Glutamatergic neuron (in vitro differentiated cells): ENCODE measurements at regions not wholly inside any gene's neighbourhood (a gene's known extent, or its start where the extent isn't known, plus 50 kb on each side); places are given as distances from the start of the nearest gene placed in this dataset.
A peak's percentile ranks its signal among the peaks of the same experiment; 100 is the strongest.

Experiments
- DNase-seq: peaks from one replicate; pipeline ENCODE4 v3.0.0; 2022
- H3K27ac Mint-ChIP-seq: one replicate; pipeline ENCODE4 v1.8.0; 2020; ENCODE audit warnings: mild to moderate bottlenecking, mixed read lengths, inconsistent platforms; ENCODE audit not compliant: unreplicated experiment
- H3K27me3 Mint-ChIP-seq: one replicate; pipeline ENCODE4 v1.8.0; 2020; ENCODE audit warnings: mild to moderate bottlenecking, moderate library complexity, mixed read lengths, inconsistent platforms; ENCODE audit not compliant: unreplicated experiment
- H3K36me3 Mint-ChIP-seq: one replicate; pipeline ENCODE4 v1.8.0; 2020; ENCODE audit warnings: mild to moderate bottlenecking, mixed read lengths, inconsistent platforms; ENCODE audit not compliant: unreplicated experiment
- H3K4me1 Mint-ChIP-seq: one replicate; pipeline ENCODE4 v1.8.0; 2020; ENCODE audit warnings: mild to moderate bottlenecking, low read depth, mixed read lengths, inconsistent platforms; ENCODE audit not compliant: unreplicated experiment
- H3K4me3 Mint-ChIP-seq: one replicate; pipeline ENCODE4 v1.8.0; 2020; ENCODE audit warnings: mild to moderate bottlenecking, mixed read lengths, inconsistent platforms; ENCODE audit not compliant: unreplicated experiment
- H3K9me3 Mint-ChIP-seq: one replicate; pipeline ENCODE4 v1.8.0; 2020; ENCODE audit warnings: mild to moderate bottlenecking, moderate library complexity, mixed read lengths, inconsistent platforms; ENCODE audit not compliant: unreplicated experiment
- CTCF ChIP-seq: fragments of 200-600 bp; sonication (generic); IDR thresholded peaks from one replicate; pipeline ENCODE4 v1.5.0; 2021; ENCODE audit not compliant: partially characterized antibody, unreplicated experiment

- peaks cover under 1% of the 10 kb centered on the region for H3K27me3 Mint-ChIP-seq
- DNase-seq, result no peak
- TF ChIP-seq CTCF, result no peak
These were observed 259.8 kb downstream of the NSG2 start for GRCh38 chr5:174305241-174305681.

GRCh38 chr5:174306345-174307030, 261.0 kb downstream of the NSG2 start:
- DNase-seq, result no peak
- peaks cover 3% of the 10 kb centered on the region for H3K9me3 Mint-ChIP-seq
- TF ChIP-seq CTCF, result no peak
- no peak overlapping the region for H3K27ac Mint-ChIP-seq
- peaks cover 3% of the 10 kb centered on the region for H3K27me3 Mint-ChIP-seq
- no peak overlapping the region for H3K4me3 Mint-ChIP-seq
- H3K36me3 Mint-ChIP-seq, result no peaks in the 10 kb centered on the region
- peaks cover 2% of the 10 kb centered on the region for H3K4me1 Mint-ChIP-seq

More at GRCh38 chr5:174305241-174305681, 259.8 kb downstream of the NSG2 start:
- H3K9me3 Mint-ChIP-seq, result peaks cover 3% of the 10 kb centered on the region
- H3K27ac Mint-ChIP-seq, result no peak overlapping the region
- H3K4me3 Mint-ChIP-seq, result no peak overlapping the region
- H3K4me1 Mint-ChIP-seq, result no peaks in the 10 kb centered on the region
- no peaks in the 10 kb centered on the region for H3K36me3 Mint-ChIP-seq

GRCh38 chr5:174307031-174307408, 261.5 kb downstream of the NSG2 start:
- TF ChIP-seq CTCF, result no peak
- Mint-ChIP-seq H3K27me3 (peaks cover 3% of the 10 kb centered on the region), H3K27ac (no peak overlapping the region), H3K4me3 (no peak overlapping the region), H3K9me3 (peaks cover 3% of the 10 kb centered on the region), H3K36me3 (no peaks in the 10 kb centered on the region), H3K4me1 (peaks cover 2% of the 10 kb centered on the region)
- DNase-seq, result peak; percentile 45

GRCh38 chr5:174307656-174308271, 262.3 kb downstream of the NSG2 start:
- Mint-ChIP-seq H3K4me3 (no peak overlapping the region), H3K27me3 (peaks cover 6% of the 10 kb centered on the region), H3K27ac (no peak overlapping the region), H3K4me1 (peaks cover 5% of the 10 kb centered on the region), H3K9me3 (peaks cover 3% of the 10 kb centered on the region), H3K36me3 (no peaks in the 10 kb centered on the region)
- DNase-seq, result no peak
- no peak for TF ChIP-seq CTCF

- Mint-ChIP-seq H3K9me3 (peaks cover 5% of the 10 kb centered on the region), H3K36me3 (no peaks in the 10 kb centered on the region), H3K27ac (no peak overlapping the region), H3K4me3 (no peak overlapping the region), H3K4me1 (peaks cover 6% of the 10 kb centered on the region), H3K27me3 (peaks cover 6% of the 10 kb centered on the region)
- no peak for DNase-seq
- no peak for TF ChIP-seq CTCF
These were observed 263.8 kb downstream of the NSG2 start for GRCh38 chr5:174309131-174309795.
